Stimulated activated CD4-positive, alpha-beta T cell treated with anti-CD3 and anti-CD28 coated beads, Interleukin-2, amount 100 ng/mL, for 24 hours (primary cell): ENCODE measurements at regions not wholly inside any gene's neighbourhood (a gene's known extent, or its start where the extent isn't known, plus 50 kb on each side); places are given as distances from the start of the nearest gene placed in this dataset.

Source experiments
- DNase-seq, 2 donors: peaks; one replicate each; pipeline ENCODE4 v3.0.0-alpha.2; 2020

DNA sequence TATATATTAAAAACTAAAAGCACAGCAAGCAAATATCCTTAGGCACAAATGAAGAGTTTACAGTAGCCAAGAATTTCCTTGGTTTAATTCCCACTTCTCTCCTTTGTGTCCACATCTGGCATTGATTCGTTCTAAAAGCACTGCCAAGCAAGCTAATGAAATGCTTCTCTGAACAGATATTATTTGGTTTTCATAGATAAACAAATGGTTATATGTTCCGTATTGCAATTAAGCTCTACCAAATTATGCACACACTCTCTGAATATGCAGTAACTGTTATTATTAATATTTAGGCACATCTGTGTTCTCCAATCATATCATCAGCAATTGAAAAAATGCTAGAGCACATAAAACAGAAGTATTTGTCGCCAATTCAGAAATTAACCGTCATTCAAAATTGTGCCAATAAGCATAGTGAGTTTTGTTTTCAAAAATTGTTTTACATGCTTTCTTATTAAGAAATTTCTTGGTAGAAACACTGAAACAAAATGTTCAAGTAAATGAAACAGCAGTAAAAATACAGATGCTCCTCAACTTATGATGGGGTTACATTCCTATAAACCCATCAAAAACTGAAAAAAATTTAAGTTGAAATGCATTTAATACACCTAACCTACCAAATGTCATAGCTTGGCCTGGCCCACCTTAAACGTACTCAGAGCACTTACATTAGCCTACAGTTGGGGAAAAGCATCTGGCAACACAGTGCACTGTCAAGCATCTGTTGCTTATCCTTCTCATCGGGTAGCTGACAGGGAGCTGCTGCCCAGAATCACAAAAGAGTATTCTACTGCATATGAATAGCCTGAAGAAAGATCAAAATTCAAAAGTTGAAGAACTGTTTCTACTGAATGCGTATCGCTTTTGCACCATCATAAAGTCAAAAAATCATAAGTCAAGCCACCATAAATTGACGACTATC lies 2134.7 kb downstream of the PCDH9 start:
- no peak for DNase-seq

GRCh38 chr13:65093357-65093756 lies 2136.8 kb downstream of the PCDH9 start:
- no peak for DNase-seq

DNA sequence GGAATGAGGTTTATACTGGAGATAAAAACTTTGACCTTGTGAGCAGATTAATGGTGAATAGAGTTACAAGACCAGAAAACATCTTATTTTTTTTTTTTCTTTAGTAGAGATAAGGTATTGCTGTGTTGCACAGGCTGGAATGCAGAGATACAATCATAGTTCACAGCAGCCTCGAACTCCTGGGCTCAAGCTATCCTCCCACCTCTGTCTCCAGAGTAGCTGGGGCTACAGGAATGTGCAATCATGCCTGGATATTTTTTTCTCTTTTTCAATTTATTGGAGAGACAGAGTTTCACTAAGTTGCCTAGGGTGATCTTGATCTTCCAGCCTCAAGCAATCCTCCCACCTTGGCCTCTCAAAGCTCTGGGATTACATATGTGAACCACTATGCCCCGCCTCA lies 2139.1 kb downstream of the PCDH9 start:
- no peak for DNase-seq

DNA sequence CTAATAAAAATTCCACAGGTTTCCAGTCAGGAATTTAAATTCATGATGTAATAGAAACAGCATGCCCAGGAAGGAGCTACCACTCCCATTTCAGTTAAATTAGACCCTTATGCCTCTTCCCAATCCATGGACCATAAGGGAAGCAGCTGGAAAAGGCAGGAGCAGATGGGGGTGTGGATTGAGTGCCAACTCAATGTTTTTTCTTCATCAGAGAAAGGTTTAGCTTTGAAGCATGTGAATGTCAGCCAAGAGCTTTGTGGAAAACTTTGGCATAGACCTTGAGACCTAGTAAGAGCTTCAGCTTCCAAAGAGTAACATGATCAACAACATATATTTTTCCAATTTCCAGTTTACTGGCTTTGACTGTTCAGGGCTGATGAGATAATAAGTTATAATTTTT lies 2139.9 kb downstream of the PCDH9 start:
- DNase-seq = no peak

DNA sequence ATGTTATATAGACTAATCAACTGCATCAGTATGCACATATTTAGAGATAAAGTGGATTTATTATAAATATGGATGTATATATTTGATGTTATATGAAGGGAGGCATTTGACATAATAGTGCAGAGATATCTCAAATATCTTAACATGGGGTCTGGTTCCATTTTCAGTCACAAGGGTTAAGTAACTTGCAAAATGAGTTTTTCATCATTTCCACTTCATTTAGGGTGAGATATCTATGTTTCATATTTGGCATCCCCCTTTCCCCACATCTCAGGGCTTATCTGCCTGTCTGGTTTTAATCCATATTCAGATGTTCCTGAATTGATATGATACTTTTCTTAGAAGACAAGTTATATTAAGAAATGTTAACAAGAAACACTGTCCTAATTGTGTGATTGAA lies 2141.2 kb downstream of the PCDH9 start:
- DNase-seq = no peak

DNA sequence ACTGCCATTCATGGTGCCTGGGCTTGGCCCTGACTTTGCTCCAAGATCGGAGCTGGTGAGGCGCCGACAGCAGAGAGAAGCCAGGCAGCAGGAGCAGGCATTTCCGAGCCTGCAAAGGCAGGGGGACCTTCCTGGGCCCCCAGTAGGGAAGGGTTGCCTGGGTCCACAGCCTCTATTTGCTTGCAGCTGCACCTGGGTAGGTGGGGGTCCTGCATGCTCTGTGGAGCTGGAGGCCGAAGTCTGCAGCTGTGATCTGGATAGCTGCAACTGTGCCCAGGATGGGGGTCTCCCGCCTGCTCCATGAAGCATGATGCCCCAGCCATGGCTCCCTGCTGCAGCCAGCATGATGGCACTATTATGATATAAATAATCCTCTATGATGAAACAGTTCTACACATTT lies 2144.2 kb downstream of the PCDH9 start:
- DNase-seq = no peak

DNA sequence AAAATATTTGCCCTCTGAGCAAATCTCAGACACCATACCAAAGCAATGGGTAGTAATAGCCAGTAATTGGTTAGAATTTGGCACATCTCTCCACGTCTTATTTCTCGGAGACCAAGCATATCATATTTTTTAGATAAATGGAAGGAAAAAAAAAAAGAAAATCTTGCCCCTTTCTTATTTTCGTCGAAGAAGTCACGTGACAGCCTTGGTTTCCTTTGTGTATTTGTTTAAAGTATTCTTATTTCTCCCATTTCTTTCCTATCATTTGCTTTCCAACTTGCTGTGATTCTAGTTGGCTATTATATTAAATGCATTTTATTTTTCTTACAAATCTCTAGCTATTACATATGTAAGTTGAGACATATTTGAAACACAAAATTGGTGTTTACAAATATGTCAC lies 2155.9 kb downstream of the PCDH9 start:
- DNase-seq = no peak

- no peak for DNase-seq
Observed at GRCh38 chr13:65064967-65065366, 2165.2 kb downstream of the PCDH9 start.

DNA sequence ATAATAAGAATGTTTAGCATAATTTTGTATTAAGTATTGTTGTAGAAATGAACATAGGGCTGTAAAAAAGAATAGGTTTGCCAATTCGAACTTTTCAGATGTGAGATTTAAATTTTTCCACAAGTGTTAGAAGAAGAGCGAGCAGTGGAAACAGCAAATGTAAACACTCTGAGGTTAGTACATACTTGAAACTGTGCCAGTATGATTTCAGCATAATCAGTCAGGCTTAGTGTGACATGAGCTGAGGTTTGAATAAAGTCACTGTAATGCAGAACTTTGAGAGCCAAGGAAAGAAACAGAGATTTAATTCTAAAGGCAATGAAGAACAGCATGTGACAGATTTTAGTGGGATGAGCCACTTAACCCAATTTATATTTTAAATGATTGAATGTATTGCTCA lies 2166.4 kb downstream of the PCDH9 start:
- DNase-seq = no peak

DNA sequence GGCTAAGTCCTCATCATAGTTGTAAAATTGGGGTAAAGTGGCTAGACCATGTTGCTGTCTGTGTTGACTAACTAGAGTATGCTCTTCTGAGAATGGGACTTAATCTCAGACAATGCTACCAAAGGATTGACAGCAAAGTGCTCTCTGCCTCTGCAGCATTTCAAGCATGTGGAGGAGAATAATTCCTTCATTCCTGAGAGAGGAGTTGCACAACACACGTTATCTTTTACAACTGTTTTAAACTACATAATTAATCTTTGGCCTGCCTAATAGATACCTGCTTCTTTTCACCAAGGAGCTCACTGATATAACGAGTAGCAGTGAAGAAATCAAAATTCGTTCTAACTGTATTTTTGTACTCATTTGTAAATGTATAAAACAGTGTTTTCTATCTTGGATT lies 2172.2 kb downstream of the PCDH9 start:
- DNase-seq = no peak

- DNase-seq = no peak
Observed at GRCh38 chr13:65054277-65054676, 2175.9 kb downstream of the PCDH9 start.

DNA sequence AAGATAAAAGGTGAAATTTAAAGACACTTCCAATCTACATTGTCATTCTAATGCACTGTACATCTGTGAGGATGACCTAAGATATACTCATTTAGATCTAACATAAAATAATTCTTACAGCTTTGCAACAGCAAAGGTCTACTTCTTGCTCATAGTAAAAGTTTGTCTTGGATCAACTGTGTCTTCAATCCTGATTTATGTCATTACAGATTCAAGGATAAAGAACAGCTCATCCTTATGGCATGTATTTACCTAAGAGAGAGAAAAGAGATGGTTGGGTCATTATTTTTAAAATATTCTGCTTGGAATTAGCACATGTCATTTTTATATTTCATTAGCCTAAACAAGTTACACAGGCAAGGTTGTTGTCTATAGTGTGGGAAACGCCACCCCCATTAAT lies 2193.1 kb downstream of the PCDH9 start:
- no peak for DNase-seq

- DNase-seq = no peak
Observed at GRCh38 chr13:65035302-65035701, 2194.8 kb downstream of the PCDH9 start.

DNA sequence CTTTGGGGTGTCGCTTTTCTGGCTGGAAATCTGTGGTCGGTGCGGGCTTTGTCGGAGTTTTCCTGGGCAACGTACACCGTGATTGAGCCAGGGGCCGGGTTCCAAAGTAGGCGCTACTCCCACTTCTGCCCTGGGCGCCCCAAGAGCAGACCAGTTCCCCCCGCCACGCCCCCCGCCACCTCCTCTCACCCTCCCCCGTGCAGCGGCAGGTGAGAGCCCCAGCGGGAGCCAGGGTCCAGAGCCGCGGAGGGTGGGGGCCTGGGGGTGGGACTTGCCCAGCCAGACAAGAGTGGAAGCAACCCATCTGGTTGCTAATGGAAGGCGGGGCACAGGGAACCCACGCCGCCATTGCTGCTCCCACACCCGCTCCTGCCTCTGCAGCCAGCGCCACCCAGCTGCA lies 2195.9 kb downstream of the PCDH9 start:
- no peak for DNase-seq

DNA sequence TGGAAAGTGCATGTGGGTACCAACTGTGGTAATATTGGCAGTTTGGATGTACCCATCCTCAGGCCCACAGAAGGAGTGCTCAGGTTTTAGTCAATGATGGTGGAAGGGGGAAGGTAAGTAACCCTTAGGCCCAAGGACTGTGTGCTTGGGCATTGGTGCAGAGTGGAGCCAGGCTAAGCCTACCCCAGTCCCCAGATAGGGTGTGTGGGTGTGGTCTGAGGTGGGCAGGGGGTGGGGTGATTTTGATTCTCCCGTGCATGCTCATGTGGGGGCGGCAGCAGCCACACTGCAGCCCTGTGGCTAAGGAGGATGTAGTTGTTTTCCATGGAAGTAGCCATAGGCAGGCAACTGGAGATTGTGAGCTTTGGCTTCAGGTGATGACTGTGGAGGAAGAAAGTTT lies 2197.3 kb downstream of the PCDH9 start:
- no peak for DNase-seq

DNA sequence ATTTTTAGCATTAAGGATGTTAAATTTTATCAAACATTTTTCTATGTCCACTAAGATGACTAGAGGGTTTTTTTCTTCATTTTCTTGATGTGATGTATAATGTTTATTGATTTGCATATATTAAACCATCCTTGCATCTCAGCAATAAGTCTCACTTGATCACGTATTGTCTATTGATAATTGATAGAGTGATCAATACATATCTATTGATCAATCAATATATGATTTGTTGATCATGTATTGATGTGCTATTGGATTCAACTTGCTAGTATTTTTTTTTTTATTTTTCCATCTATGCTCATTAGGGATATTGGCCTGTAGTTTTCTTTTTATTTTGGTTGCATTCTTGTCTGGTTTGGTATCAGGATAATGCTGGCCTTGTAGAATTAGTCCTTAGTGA lies 2202.0 kb downstream of the PCDH9 start:
- DNase-seq = no peak

- DNase-seq = no peak
Observed at GRCh38 chr13:65026505-65026904, 2203.6 kb downstream of the PCDH9 start.

GRCh38 chr13:65011378-65011777 lies 2218.8 kb downstream of the PCDH9 start:
- DNase-seq = no peak

DNA sequence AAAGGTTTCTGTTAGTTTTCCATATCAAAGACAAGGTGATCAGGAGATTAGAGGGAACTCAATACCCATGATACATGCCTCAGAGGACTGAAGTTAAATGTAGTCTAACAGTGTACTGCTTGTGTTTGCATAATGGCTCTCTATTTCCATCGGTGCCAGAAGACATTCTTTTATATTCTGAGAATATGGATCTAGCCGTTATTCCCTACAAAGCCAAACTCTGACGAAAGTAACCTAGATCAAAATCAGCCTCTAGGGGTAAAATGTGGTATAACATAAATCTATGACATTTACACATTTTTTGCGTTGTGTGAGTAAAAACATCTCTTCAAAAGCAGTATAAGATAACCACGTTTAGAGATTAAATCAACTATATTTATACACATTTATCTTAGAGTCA lies 2232.7 kb downstream of the PCDH9 start:
- no peak for DNase-seq

GRCh38 chr13:64993514-64994164 lies 2236.5 kb downstream of the PCDH9 start:
- DNase-seq = no peak

GRCh38 chr13:64992314-64992713 lies 2237.8 kb downstream of the PCDH9 start:
- no peak for DNase-seq

DNA sequence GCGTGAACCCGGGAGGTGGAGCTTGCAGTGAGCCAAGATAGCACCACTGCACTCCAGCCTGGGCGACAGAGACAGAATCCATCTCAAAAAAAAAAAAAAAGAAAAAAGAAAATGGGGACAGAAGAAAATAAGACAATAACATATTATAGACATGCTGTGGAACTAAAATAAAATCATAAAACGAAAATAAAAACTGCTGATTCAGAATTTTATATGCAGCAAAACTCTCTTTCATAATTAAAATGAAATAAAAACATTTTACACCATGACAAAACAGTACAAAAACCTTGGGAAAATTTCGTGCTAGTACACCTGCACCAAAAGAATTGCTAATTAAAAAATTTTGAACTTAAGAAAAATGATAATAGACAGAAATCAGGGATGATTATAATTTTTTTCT lies 2245.1 kb downstream of the PCDH9 start:
- no peak for DNase-seq

- no peak for DNase-seq
Observed at GRCh38 chr13:64962404-64962803, 2267.7 kb downstream of the PCDH9 start.

- DNase-seq = no peak
Observed at GRCh38 chr13:64959276-64959675, 2270.9 kb downstream of the PCDH9 start.

GRCh38 chr13:64958106-64958505 lies 2272.0 kb downstream of the PCDH9 start:
- no peak for DNase-seq
